ENCODE measurements at regions not wholly inside any gene's neighbourhood (a gene's known extent, or its start where the extent isn't known, plus 50 kb on each side); places are given as distances from the start of the nearest gene placed in this dataset.
"Not testable (repeated sequence)": the region's sequence is repeated elsewhere in the genome, so short reads cannot be mapped to it uniquely, and the experiment has no call there.

DNA sequence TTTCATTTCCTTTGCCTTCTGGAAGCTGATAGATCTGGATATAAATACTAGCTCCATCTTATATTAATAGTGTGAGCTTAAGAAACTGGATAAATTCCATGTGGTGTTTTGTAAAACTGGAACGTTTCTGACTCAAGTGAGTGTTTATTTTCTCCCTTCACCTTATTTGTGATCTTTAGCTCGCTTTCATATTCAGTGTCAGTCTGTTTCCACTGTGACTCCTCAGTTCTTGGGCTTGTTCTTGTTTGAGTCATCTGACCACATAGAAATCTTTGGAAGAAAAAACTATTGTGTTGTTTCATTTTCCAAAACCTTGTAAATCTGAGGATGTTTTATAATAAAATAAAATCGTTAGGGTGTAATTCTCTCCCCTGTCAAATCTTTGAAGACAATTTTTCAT is 186.4 kb downstream of the POLR1F start:
- TF ChIP-seq, protein P1, sequence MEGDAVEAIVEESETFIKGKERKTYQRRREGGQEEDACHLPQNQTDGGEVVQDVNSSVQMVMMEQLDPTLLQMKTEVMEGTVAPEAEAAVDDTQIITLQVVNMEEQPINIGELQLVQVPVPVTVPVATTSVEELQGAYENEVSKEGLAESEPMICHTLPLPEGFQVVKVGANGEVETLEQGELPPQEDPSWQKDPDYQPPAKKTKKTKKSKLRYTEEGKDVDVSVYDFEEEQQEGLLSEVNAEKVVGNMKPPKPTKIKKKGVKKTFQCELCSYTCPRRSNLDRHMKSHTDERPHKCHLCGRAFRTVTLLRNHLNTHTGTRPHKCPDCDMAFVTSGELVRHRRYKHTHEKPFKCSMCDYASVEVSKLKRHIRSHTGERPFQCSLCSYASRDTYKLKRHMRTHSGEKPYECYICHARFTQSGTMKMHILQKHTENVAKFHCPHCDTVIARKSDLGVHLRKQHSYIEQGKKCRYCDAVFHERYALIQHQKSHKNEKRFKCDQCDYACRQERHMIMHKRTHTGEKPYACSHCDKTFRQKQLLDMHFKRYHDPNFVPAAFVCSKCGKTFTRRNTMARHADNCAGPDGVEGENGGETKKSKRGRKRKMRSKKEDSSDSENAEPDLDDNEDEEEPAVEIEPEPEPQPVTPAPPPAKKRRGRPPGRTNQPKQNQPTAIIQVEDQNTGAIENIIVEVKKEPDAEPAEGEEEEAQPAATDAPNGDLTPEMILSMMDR (IDR thresholded peaks at IDR 0.05): no peak
- Mint-ChIP-seq H3K27ac (no peak overlapping the region), H3K4me3 (no peak overlapping the region), H3K36me3 (ENCODE audit: low read depth) (no peaks in the 10 kb centered on the region), H3K9me3 (no peaks in the 10 kb centered on the region), H3K4me1 (no peaks in the 10 kb centered on the region), H3K27me3 (no peaks in the 10 kb centered on the region)
- DNase-seq (no peak), ATAC-seq (ENCODE audit: low read depth) (no peak)
- CTCF ChIA-PET: no interaction called here
- POLR2A ChIA-PET: no interaction called here
- intact Hi-C loops (cut with micrococcal nuclease): no loop called here

DNA sequence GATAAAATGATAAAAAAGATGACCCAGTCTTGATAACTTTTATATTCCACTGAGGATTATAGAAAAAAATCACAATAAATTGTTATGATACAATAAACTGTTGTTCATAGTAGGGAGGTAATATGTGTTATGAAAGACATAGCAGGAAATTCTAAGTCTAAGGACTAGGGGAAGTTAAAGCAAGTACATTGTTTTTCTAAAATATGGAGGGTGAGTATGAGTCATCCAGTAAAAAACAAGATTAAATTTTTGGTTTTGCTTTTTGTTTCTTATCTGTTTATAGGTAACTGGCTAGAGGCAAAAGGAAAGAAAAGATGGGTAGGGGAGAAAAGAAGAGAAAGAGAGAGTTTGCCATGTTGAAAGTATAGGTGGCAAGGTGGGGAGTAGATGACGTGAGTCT is 188.4 kb downstream of the POLR1F start:
- TF ChIP-seq, protein P1 (IDR thresholded peaks at IDR 0.05): no peak
- intact Hi-C loops (cut with micrococcal nuclease): no loop called here
- H3K9me3 Mint-ChIP-seq: peaks cover 4% of the 10 kb centered on the region
- DNase-seq (no peak), ATAC-seq (ENCODE audit: low read depth) (no peak)
- POLR2A ChIA-PET: no interaction called here
- H3K4me3 Mint-ChIP-seq: no peak overlapping the region
- H3K4me1 Mint-ChIP-seq: no peaks in the 10 kb centered on the region
- CTCF ChIA-PET: no interaction called here
- H3K27ac Mint-ChIP-seq: no peak overlapping the region
- H3K36me3 Mint-ChIP-seq (ENCODE audit: low read depth): no peaks in the 10 kb centered on the region
- H3K27me3 Mint-ChIP-seq: no peaks in the 10 kb centered on the region

DNA sequence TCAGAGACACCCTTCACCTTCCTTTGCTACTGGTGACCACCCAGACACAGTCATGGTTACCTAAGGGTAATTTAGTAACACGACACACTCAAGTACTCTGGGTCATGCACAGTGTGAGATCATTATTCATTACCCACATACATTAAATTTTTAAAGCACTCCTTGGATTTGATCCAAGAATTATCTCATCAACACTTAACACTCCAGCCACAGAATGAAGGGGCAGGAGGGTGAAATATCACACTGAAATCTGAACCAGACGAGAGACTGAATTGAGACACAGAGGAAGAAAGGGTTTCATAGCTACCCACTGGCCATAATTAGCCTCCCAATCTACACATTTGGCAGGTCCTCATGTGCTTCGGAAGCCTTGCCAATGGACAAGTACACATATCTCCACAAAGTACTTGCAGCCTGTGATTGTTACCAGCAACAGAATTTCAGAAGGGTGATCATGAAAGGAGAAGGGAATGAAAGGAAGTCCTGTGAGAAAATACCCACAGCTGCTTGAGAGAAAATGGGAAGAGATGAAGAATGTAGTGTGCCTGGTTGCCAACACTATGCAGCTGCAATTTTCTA is 189.3 kb downstream of the POLR1F start:
- ChIA-PET CTCF (no interaction called here), POLR2A (no interaction called here)
- peaks cover 4% of the 10 kb centered on the region for H3K9me3 Mint-ChIP-seq
- no peak overlapping the region for H3K4me3 Mint-ChIP-seq
- no peaks in the 10 kb centered on the region for H3K36me3 Mint-ChIP-seq (ENCODE audit: low read depth)
- TF ChIP-seq, protein P1 (IDR thresholded peaks at IDR 0.05): no peak
- DNase-seq (no peak), ATAC-seq (ENCODE audit: low read depth) (no peak)
- no peak overlapping the region for H3K27ac Mint-ChIP-seq
- no peaks in the 10 kb centered on the region for H3K4me1 Mint-ChIP-seq
- H3K27me3 Mint-ChIP-seq: no peaks in the 10 kb centered on the region
- intact Hi-C loops (cut with micrococcal nuclease): no loop called here

DNA sequence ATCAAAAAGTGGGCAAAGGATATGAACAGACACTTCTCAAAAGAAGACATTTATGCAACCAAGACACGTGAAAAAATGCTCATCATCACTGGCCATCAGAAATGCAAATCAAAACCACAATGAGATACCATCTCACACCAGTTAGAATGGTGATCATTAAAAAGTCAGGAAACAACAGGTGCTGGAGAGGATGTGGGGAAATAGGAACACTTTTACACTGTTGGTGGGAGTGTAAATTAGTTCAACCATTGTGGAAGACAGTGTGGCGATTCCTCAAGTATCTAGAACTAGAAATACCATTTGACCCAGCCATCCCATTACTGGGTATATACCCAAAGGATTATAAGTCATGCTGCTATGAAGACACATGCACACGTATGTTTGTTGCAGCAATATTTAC is 191.3 kb downstream of the POLR1F start:
- H3K9me3 Mint-ChIP-seq; H3K27ac Mint-ChIP-seq; H3K27me3 Mint-ChIP-seq; H3K4me1 Mint-ChIP-seq; ATAC-seq (ENCODE audit: low read depth); POLR2A ChIA-PET; H3K4me3 Mint-ChIP-seq; intact Hi-C loops (cut with micrococcal nuclease); CTCF ChIA-PET; H3K36me3 Mint-ChIP-seq (ENCODE audit: low read depth); DNase-seq: not testable (repeated sequence)

DNA sequence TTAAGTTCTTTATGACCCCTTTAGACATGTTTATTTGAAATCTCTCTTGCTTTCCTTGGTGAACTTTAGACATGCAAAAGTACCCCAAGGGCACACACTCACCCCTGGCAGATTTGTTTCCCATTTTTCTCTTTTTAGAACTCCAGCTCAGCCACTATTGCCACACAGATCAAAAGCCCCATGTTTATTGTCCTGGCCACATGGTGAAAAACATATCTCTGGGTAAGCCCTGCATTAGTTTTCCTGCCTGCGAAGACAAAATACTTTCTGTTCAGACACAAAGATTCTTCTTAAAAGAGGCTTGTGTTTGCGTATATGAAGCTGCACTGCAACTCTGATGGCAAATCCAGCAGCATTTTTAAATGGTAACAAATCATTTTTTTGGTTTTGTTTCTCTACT is 200.0 kb downstream of the POLR1F start:
- H3K9me3 Mint-ChIP-seq: no peaks in the 10 kb centered on the region
- ATAC-seq (ENCODE audit: low read depth) (no peak), DNase-seq (no peak)
- no peaks in the 10 kb centered on the region for H3K4me1 Mint-ChIP-seq
- intact Hi-C loops (cut with micrococcal nuclease): no loop called here
- ChIA-PET CTCF (no interaction called here), POLR2A (no interaction called here)
- no peaks in the 10 kb centered on the region for H3K27me3 Mint-ChIP-seq
- no peak overlapping the region for H3K27ac Mint-ChIP-seq
- TF ChIP-seq, protein P1 (IDR thresholded peaks at IDR 0.05): no peak
- no peak overlapping the region for H3K4me3 Mint-ChIP-seq
- no peaks in the 10 kb centered on the region for H3K36me3 Mint-ChIP-seq (ENCODE audit: low read depth)

DNA sequence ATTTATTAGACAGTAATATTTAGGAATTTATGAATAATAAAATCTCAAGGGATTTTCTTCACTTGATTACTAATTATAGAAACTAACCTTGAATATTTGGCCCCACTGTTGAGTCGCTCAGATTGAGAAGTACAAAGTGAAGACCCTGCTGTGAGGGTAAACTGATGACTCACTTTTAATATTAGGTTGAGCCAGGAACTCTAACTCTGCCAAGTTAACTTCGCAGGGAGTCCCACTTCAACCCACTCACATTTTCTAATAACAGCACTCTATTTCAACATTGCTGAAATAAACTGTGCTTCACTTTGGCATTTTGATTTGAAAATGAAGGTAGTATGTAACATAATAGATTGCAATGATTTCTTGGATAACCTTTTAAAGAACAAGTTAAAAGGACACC is 200.7 kb downstream of the POLR1F start:
- ChIA-PET CTCF (no interaction called here), POLR2A (no interaction called here)
- H3K36me3 Mint-ChIP-seq (ENCODE audit: low read depth): no peaks in the 10 kb centered on the region
- no peaks in the 10 kb centered on the region for H3K27me3 Mint-ChIP-seq
- intact Hi-C loops (cut with micrococcal nuclease): no loop called here
- ATAC-seq (ENCODE audit: low read depth) (no peak), DNase-seq (no peak)
- no peak overlapping the region for H3K27ac Mint-ChIP-seq
- no peak overlapping the region for H3K4me3 Mint-ChIP-seq
- H3K9me3 Mint-ChIP-seq: no peaks in the 10 kb centered on the region
- H3K4me1 Mint-ChIP-seq: no peaks in the 10 kb centered on the region
- TF ChIP-seq, protein P1 (IDR thresholded peaks at IDR 0.05): no peak

Data from activated B cell treated with CpG ODN at 0.5 μM for 24 hours (primary cell).